SK-N-SH treated with all-trans-retinoic acid at 6 μM for 48 hours (cell line): ENCODE measurements at regions not wholly inside any gene's neighbourhood (a gene's known extent, or its start where the extent isn't known, plus 50 kb on each side); places are given as distances from the start of the nearest gene placed in this dataset.

Source experiments
- ATAC-seq: fragments of 200-7000 bp; cut with Tn5 transposase; 3 replicates; pipeline ENCODE4 v1.9.1; 2020; ENCODE audit warnings: mild to moderate bottlenecking, moderate library complexity
- ARNTL ChIP-seq: fragments of 450-650 bp; formaldehyde crosslinking; IDR thresholded peaks from 2 replicates; pipeline ENCODE4 v1.5.0; 2020; ENCODE audit warnings: low read depth, mild to moderate bottlenecking, moderate library complexity, borderline replicate concordance
- BACH2 ChIP-seq: fragments of 250-450 bp; sonication (Bioruptor Pico); IDR thresholded peaks from 2 replicates; pipeline ENCODE4 v1.9.0; 2021; ENCODE audit warnings: mild to moderate bottlenecking, borderline replicate concordance
- CREB5 ChIP-seq: fragments of 250-450 bp; sonication (Bioruptor Pico); IDR thresholded peaks from 2 replicates; pipeline ENCODE4 v1.5.1; 2020; ENCODE audit warnings: low read depth, mild to moderate bottlenecking, moderate library complexity
- CSRNP3 ChIP-seq: fragments of 250-450 bp; sonication (Bioruptor Pico); IDR thresholded peaks from 2 replicates; pipeline ENCODE4 v1.5.1; 2021; ENCODE audit warnings: mild to moderate bottlenecking, moderate library complexity
- ESRRG ChIP-seq: fragments of 250-450 bp; sonication (Bioruptor Pico); IDR thresholded peaks from 2 replicates; pipeline ENCODE4 v1.6.1; 2021; ENCODE audit warnings: mild to moderate bottlenecking
- GLIS3 ChIP-seq: fragments of 250-450 bp; sonication (Bioruptor Pico); IDR thresholded peaks from 2 replicates; pipeline ENCODE4 v1.5.0; 2020; ENCODE audit warnings: mild to moderate bottlenecking, moderate library complexity
- OSR1 ChIP-seq: fragments of 250-450 bp; sonication (Bioruptor Pico); IDR thresholded peaks from 2 replicates; pipeline ENCODE4 v1.8.0; 2022; ENCODE audit warnings: moderate library complexity, mild to moderate bottlenecking, inconsistent platforms
- PATZ1 ChIP-seq: fragments of 250-450 bp; sonication (Bioruptor Pico); IDR thresholded peaks from 2 replicates; pipeline ENCODE4 v1.8.0; 2020; ENCODE audit warnings: mild to moderate bottlenecking, moderate library complexity, borderline replicate concordance
- PPARA ChIP-seq: fragments of 250-450 bp; sonication (Bioruptor Pico); IDR thresholded peaks from 2 replicates; pipeline ENCODE4 v1.5.0; 2020; ENCODE audit warnings: mild to moderate bottlenecking, borderline replicate concordance
- SNAI2 ChIP-seq: fragments of 250-450 bp; sonication (Bioruptor Pico); IDR thresholded peaks from 2 replicates; pipeline ENCODE4 v1.5.0; 2020; ENCODE audit warnings: mild to moderate bottlenecking, moderate library complexity
- TCF4 ChIP-seq: fragments of 250-450 bp; sonication (Bioruptor Pico); IDR thresholded peaks from 2 replicates; pipeline ENCODE4 v1.8.0; 2021; ENCODE audit warnings: mild to moderate bottlenecking, moderate library complexity, borderline replicate concordance
- TOX ChIP-seq: fragments of 250-450 bp; sonication (Bioruptor Pico); IDR thresholded peaks from 2 replicates; pipeline ENCODE4 v1.8.0; 2021; ENCODE audit warnings: mild to moderate bottlenecking, moderate library complexity, borderline replicate concordance
- TSHZ2 ChIP-seq: fragments of 250-450 bp; sonication (Bioruptor Pico); IDR thresholded peaks from 2 replicates; pipeline ENCODE4 v1.5.0; 2020; ENCODE audit warnings: mild to moderate bottlenecking, moderate library complexity
- ZC3H10 ChIP-seq: fragments of 250-450 bp; sonication (Bioruptor Pico); IDR thresholded peaks from 2 replicates; pipeline ENCODE4 v1.5.1; 2021; ENCODE audit warnings: mild to moderate bottlenecking, moderate library complexity
- ZFP3 ChIP-seq: fragments of 250-450 bp; sonication (Bioruptor Pico); IDR thresholded peaks from 2 replicates; pipeline ENCODE4 v1.5.0; 2020; ENCODE audit warnings: mild to moderate bottlenecking, moderate library complexity
- ZNF565 ChIP-seq: fragments of 450-650 bp; formaldehyde crosslinking; conservative IDR thresholded peaks from 2 replicates; pipeline ENCODE4 v1.5.0; 2020; ENCODE audit warnings: low read depth, mild to moderate bottlenecking, moderate library complexity
- ZNF8 ChIP-seq: fragments of 450-650 bp; formaldehyde crosslinking; IDR thresholded peaks from 2 replicates; pipeline ENCODE4 v1.5.0; 2020; ENCODE audit warnings: mild to moderate bottlenecking, moderate library complexity

GRCh38 chr7:131786204-131786603, 229.8 kb upstream of the PODXL start:
- TF ChIP-seq ZNF565 (CRISPR knock-in tag) = no peak
- no peak for TF ChIP-seq TOX (CRISPR knock-in tag)
- no peak for TF ChIP-seq ESRRG (CRISPR knock-in tag)
- no peak for TF ChIP-seq BACH2
- TF ChIP-seq GLIS3 = no peak
- TF ChIP-seq CSRNP3 (CRISPR knock-in tag) = no peak
- no peak for TF ChIP-seq CREB5 (CRISPR knock-in tag)
- TF ChIP-seq ZFP3 (CRISPR knock-in tag) = no peak
- TF ChIP-seq ZNF8 (CRISPR knock-in tag) = no peak
- TF ChIP-seq SNAI2 (CRISPR knock-in tag) = no peak
- no peak for TF ChIP-seq OSR1 (CRISPR knock-in tag)
- TF ChIP-seq TSHZ2 = no peak

GRCh38 chr7:131778601-131779000, 222.2 kb upstream of the PODXL start:
- no peak for TF ChIP-seq CREB5 (CRISPR knock-in tag)
- no peak for TF ChIP-seq CSRNP3 (CRISPR knock-in tag)
- TF ChIP-seq PATZ1 = no peak
- no peak for TF ChIP-seq ESRRG (CRISPR knock-in tag)
- no peak for TF ChIP-seq ZC3H10 (CRISPR knock-in tag)
- no peak for TF ChIP-seq OSR1 (CRISPR knock-in tag)
- no peak for TF ChIP-seq BACH2
- ATAC-seq = no peak

More at GRCh38 chr7:131786204-131786603, 229.8 kb upstream of the PODXL start:
- ATAC-seq = no peak

GRCh38 chr7:131774419-131775220, 218.2 kb upstream of the PODXL start:
- TF ChIP-seq PATZ1 (no peak), ARNTL (CRISPR knock-in tag) (no peak), ZNF565 (CRISPR knock-in tag) (no peak), SNAI2 (CRISPR knock-in tag) (no peak), TCF4 (CRISPR knock-in tag) (no peak), TOX (CRISPR knock-in tag) (no peak), ZFP3 (CRISPR knock-in tag) (no peak), PPARA (CRISPR knock-in tag) (no peak)
- no peak for ATAC-seq
